SHP77 (cell line): ENCODE measurements at regions not wholly inside any gene's neighbourhood (a gene's known extent, or its start where the extent isn't known, plus 50 kb on each side); places are given as distances from the start of the nearest gene placed in this dataset.

Experiments used
- DNase-seq, 2 experiments: peaks; one replicate each; lab custom pipeline; 2025; lab: John Stamatoyannopoulos, UW

GRCh38 chr17:72501404-72502370 lies 380.9 kb downstream of the SOX9 start:
- DNase-seq: no peak

GRCh38 chr17:72502371-72503341 lies 381.8 kb downstream of the SOX9 start:
- no peak for DNase-seq

GRCh38 chr17:72503556-72503955 lies 382.7 kb downstream of the SOX9 start:
- no peak for DNase-seq

- DNase-seq: no peak
Measured at GRCh38 chr17:72504783-72505182, 384.0 kb downstream of the SOX9 start.

- no peak for DNase-seq
Measured at GRCh38 chr17:72506773-72507172, 386.0 kb downstream of the SOX9 start.

- DNase-seq: no peak
Measured at GRCh38 chr17:72507370-72507769, 386.6 kb downstream of the SOX9 start.

GRCh38 chr17:72510351-72511016 lies 389.7 kb downstream of the SOX9 start:
- DNase-seq: no peak

GRCh38 chr17:72511242-72511641 lies 390.4 kb downstream of the SOX9 start:
- no peak for DNase-seq

GRCh38 chr17:72511874-72512273 lies 391.1 kb downstream of the SOX9 start:
- no peak for DNase-seq

GRCh38 chr17:72512649-72513556 lies 392.1 kb downstream of the SOX9 start:
- DNase-seq: no peak

- no peak for DNase-seq
Measured at GRCh38 chr17:72514321-72514861, 393.6 kb downstream of the SOX9 start.

GRCh38 chr17:72514891-72515290 lies 394.1 kb downstream of the SOX9 start:
- DNase-seq: no peak

GRCh38 chr17:72515291-72516065 lies 394.7 kb downstream of the SOX9 start:
- no peak for DNase-seq

- DNase-seq: no peak
Measured at GRCh38 chr17:72516772-72517399, 396.1 kb downstream of the SOX9 start.

GRCh38 chr17:72517413-72518158 lies 396.8 kb downstream of the SOX9 start:
- DNase-seq: no peak

GRCh38 chr17:72518159-72518732 lies 397.4 kb downstream of the SOX9 start:
- no peak for DNase-seq

- DNase-seq: peak; percentile 46 to 56
Measured at GRCh38 chr17:72518753-72519597, 398.2 kb downstream of the SOX9 start.
